NCI-H2196 (cell line): ENCODE measurements at regions not wholly inside any gene's neighbourhood (a gene's known extent, or its start where the extent isn't known, plus 50 kb on each side); places are given as distances from the start of the nearest gene placed in this dataset.

ENCODE experiments used
- DNase-seq: peaks from one replicate; lab custom pipeline; 2025; ENCODE audit not compliant: unreplicated experiment; lab: John Stamatoyannopoulos, UW

GRCh38 chr2:108067820-108068405 lies 81.6 kb downstream of the SLC5A7 start:
- DNase-seq, result no peak

GRCh38 chr2:108069515-108070310 lies 83.4 kb downstream of the SLC5A7 start:
- DNase-seq, result no peak

- no peak for DNase-seq
Observed at GRCh38 chr2:108073415-108074072, 87.2 kb downstream of the SLC5A7 start.

DNA sequence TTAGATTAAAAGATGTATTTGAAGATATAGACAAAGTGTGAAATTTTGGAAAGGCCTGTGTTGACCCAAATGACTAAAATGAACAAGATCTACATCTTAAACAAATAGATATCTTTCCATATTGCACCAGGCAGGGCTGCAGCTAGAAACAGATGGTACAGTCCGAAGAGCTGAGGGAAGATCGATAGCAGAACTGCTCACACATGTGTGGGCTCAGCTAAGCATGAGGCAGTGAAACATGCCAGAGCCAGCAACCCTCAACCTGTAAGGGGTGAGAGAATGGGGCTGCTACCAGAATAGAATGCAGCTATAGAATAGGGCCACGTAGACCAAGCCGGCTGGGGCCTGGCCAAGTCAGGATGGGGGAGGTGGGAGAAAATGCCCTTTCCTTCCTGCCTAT lies 87.8 kb downstream of the SLC5A7 start:
- DNase-seq, result no peak

- DNase-seq, result no peak
Observed at GRCh38 chr2:108074946-108075345, 88.6 kb downstream of the SLC5A7 start.

GRCh38 chr2:108076527-108076926 lies 90.2 kb downstream of the SLC5A7 start:
- no peak for DNase-seq

- DNase-seq, result no peak
Observed at GRCh38 chr2:108079736-108080135, 93.4 kb downstream of the SLC5A7 start.

GRCh38 chr2:108080177-108080576 lies 93.9 kb downstream of the SLC5A7 start:
- DNase-seq, result no peak

- no peak for DNase-seq
Observed at GRCh38 chr2:108082978-108083377, 96.7 kb downstream of the SLC5A7 start.

GRCh38 chr2:108084311-108084710 lies 98.0 kb downstream of the SLC5A7 start:
- DNase-seq, result no peak

GRCh38 chr2:108092886-108093285 lies 106.6 kb downstream of the SLC5A7 start:
- DNase-seq, result no peak

- no peak for DNase-seq
Observed at GRCh38 chr2:108101481-108101880, 115.2 kb downstream of the SLC5A7 start.

DNA sequence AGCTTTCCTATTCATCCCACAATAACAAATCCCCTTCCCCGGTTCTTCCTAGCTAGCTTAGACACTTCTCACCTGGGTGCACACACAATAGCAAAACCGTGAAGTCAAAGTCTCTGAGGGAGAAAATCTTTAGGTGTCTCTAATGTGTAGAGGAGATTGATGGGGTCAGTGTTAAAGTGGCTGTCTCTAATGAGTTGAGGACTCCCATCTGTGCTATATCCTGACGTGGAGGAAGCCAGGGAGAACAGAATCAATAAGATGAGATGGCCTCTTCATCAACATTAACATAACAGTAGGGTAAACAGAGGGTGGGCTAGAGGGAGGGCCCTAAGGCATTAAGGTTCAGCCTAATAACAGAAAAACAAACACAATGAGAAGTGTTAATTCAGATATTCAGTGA lies 120.4 kb downstream of the SLC5A7 start:
- DNase-seq, result no peak

- no peak for DNase-seq
Observed at GRCh38 chr2:108111936-108112335, 125.6 kb downstream of the SLC5A7 start.

- no peak for DNase-seq
Observed at GRCh38 chr2:108115868-108116267, 123.9 kb upstream of the SULT1C3 start.

- no peak for DNase-seq
Observed at GRCh38 chr2:108118996-108119395, 120.8 kb upstream of the SULT1C3 start.

GRCh38 chr2:108119492-108119891 lies 120.3 kb upstream of the SULT1C3 start:
- DNase-seq, result no peak

DNA sequence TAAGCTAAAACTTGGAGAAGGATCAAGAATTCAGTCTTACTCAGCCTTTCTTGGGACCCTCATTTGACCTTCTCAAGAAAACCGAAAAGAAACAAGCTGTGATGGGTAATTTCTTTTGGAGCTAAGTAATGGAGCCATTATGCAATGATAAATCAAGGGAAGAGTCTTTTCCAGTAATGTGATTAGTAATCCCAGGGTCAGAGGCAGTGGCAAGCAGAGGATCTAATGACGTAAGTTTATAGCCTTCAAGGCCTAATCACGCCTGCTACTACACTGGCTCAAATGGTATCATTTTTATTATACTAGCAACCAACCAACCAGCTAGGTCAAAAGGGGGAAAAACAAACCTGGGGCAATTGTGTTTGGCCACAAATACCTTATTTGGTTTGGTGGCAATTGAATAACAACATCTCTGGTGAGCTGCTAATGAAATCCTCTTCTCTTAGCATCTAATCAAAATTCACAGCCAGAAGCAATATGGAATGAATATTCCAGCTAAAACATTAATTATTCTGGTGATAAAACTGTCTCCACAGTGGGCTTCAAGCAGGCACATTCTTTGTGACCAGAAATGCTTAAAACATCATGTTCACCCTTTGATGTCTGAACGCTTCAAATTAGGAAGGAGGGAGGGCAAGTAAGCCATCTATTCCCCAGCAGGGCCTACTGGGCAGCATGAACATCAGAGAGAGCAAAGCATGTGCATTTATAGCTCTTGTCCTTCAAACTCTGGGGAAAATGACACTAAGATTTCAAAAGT lies 114.9 kb upstream of the SULT1C3 start:
- no peak for DNase-seq

GRCh38 chr2:108125581-108125980 lies 114.2 kb upstream of the SULT1C3 start:
- no peak for DNase-seq

DNA sequence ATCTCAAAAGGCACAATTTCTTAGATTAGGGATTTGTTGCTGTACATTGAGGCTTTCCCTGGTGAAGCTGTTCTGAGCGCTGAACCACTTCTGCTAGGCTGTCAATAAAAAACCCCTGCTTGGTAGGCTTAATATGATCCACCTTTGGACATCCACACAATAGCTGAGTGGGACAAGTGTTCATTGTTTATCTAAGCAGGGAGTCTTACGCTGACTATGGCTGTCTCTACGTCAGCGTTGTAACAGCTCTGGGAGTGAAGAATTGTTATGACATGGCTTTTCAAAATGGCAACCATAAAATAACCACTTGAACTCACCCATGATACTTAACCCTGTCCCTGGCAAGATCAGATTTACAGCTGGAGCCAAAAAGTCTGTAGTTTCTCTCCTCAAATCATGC lies 111.5 kb upstream of the SULT1C3 start:
- DNase-seq, result no peak

- no peak for DNase-seq
Observed at GRCh38 chr2:108129636-108130035, 110.1 kb upstream of the SULT1C3 start.

DNA sequence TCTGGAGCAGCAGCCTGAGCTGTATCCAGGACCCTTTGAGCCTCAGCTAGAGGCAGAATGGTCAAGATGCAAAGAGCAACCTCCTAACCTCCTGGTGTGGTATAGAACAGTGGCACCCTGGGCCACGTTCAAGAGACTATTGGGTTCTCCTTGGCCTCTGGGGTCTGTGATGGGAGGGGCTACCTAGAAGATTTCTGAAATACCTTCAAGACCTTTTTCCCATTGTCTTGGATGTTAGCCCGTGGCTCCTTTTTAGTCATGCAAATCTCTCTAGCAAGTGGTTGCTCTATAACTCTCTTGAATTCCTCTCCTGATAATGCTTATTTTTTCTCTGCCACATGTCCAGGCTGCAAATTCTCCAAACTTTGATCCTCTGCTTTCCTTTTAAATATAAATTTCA lies 106.3 kb upstream of the SULT1C3 start:
- no peak for DNase-seq
